AG08396 (cell line): ENCODE measurements at regions not wholly inside any gene's neighbourhood (a gene's known extent, or its start where the extent isn't known, plus 50 kb on each side); places are given as distances from the start of the nearest gene placed in this dataset.
"Not testable (repeated sequence)": the region's sequence is repeated elsewhere in the genome, so short reads cannot be mapped to it uniquely, and the experiment has no call there.

ENCODE experiments used
- DNase-seq: peaks from one replicate; pipeline ENCODE4 v3.0.0; 2012; ENCODE audit warnings: low spot score, mixed read lengths

DNA sequence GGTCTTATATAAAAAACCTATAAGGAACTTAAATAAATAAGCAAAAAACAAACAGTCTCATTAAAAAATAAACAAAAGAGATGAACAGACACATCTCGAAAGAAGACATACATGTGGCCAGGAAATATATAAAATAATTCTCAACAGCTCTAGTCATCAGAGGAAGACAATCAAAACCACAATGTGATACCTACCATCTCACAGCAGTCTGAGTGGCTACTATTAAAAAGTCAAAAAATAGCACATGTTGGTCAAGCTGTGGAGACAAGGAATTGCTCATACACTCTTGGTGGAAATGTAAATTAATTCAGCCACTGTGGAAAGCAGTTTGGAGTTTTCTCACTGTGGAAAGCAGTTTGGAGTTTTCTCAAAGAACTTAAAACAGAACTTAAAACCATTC, 100.3 kb upstream of the ADAMTS5 start:
- no peak for DNase-seq

DNA sequence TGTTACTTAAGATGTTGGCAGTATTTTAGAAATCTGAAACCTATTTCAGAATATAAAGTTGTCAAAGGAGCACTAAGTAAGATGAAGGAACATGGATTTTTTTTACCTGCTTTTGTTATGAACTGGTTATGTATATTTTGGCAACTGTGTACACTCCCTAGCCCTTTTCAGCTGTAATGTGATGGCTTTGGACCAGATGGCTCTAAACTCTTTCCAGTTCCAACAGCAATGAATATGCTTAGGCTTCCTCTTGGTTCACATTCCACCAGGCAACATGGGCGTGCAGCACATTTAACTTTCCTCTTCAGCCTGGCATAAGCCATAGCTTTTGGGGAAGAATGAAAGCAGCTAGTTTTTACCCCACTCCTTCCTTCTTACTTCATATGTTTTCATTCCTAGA, 95.6 kb upstream of the ADAMTS5 start:
- no peak for DNase-seq

DNA sequence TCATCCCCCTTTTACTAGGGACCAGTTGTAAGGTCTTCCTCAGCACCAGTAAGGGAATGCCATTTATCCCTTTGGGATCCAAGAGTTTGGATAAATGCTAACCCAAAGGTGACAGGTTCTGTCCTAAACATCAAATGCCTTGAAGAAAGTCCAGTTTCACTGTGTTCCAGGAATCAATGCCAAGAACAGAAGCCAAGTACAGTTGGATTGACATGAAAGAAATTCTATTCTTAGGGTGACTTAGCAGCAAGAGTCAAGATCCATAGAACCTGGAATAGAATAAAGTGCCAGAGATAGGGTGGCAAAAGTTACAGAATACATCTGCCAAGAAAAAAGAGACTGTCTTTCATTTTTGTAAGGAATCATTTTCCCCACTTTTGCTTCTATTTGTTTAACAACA, 94.9 kb upstream of the ADAMTS5 start:
- DNase-seq = no peak

DNA sequence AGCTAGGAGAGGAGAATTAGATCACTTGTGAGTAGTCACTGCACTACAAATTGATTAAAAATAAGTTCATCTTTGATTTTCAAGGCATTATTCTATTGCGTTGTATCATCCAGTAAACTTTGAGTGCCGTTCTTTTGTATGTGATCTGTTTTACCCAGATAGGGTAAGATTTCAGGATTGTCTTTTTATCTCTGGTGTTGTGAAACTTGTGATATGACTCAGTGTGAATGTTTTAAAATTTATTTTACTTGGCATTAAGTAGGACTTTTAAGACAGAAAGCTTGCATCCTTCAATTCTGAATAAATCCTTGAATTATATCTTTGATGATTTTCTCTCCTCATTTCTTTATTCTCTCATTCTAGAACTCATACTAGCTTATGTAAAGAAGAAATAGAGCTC, 93.3 kb upstream of the ADAMTS5 start:
- no peak for DNase-seq

DNA sequence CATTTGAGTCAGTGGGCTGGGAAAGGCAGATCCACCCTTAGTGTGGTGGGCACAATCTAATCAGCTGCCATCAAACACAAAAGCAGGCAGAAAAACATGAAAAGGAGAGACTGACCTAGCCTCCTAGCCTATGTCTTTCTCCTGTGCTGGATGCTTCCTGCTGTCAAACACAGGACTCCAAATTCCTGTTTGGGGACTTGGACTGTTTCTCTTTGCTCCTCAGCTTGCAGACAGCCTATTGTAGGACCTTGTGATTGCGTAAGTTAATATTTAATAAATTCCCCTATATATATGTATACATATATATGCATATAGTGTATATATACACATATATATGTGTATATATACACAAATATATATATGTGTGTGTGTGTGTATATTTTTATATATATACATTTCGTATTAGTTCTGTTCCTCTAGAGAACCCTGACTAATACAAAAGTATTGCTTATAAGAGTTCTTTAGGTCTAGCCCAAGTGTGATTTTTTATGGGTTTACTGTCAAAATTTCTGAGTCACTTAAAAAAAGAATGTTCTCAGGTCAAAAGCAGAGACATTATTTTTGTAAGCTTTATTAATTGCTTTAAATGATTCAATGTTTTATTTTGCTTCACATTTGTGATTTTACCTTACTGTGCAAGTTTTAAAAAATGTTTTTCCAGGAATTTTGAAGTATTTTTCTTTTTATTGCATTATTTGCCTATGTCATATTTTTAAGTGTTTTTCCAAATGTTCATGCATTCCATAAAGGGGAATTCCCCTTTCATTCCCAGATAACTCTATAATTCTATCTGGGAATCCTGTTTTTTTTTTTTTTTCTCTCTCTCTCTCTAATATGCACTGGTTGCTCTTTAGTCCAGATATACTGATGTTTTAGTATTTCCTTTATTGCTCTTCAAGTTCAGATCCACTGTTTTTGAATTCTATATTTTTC, 92.1 kb upstream of the ADAMTS5 start:
- DNase-seq = no peak

DNA sequence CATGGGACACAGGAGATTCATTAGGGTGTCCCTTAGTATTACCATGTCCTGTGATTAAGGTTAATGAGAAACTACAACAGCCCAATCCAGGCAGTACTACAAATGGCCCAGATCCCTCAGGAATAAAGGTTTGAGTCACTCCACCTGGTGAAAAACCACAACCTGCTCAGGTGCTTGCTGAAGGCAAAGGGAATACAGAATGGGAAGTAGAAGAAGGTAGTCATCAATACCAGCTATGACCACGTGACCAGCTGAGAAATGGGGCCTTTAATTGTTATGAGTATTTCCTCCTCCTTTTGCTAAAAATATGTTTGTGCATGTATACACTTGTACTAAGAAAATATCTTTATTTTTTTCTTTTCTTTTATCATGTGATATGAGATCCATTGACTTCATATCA, 91.1 kb upstream of the ADAMTS5 start:
- DNase-seq = no peak

DNA sequence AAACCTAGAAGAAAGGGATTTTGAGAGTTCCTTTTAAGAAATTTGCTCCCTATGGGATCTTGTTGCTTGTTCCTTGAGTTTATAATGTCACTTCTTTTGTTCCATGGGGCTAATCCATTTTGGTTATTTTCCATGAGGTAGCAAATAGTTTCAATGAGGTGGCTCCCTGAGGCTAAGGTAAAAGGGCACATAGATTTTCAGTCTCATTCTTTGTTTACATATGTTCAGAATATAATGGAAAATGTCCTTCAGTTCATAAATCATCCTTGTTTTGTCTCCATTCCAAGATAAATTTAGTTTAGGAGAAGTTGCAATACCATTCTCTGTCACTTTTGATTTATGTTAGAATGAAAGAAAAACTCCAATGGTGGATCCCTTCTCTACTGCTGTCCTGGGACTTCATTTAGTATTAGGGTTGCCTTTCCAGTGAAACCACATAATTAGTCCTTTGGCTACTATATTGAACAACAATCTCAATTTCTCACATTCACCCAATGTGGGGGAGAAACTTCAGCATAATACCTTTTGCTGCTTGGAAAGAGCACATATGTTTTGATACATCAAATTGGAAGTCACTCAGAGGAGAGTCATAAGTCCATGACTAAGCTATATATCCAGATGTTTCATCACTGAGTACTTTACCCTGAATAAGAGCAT, 80.9 kb upstream of the ADAMTS5 start:
- DNase-seq = no peak

DNA sequence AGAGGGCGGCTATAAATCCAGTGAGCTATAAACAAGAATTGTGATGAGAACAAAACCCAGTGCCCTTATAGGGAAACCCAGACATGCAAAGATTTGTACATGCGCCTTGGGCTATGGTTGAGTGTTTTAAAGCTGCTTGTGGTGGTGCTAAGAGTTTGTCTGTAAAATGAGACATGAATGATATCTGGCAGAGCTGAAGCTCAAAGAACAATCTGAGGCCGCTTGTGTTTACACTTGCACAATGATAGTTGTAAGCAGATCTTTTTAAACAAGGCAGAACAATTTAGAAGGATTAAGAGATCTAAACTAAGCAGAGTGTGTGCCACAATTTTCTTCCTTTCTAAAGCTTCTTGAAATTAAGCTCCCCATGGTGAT, 80.4 kb upstream of the ADAMTS5 start:
- DNase-seq = no peak

DNA sequence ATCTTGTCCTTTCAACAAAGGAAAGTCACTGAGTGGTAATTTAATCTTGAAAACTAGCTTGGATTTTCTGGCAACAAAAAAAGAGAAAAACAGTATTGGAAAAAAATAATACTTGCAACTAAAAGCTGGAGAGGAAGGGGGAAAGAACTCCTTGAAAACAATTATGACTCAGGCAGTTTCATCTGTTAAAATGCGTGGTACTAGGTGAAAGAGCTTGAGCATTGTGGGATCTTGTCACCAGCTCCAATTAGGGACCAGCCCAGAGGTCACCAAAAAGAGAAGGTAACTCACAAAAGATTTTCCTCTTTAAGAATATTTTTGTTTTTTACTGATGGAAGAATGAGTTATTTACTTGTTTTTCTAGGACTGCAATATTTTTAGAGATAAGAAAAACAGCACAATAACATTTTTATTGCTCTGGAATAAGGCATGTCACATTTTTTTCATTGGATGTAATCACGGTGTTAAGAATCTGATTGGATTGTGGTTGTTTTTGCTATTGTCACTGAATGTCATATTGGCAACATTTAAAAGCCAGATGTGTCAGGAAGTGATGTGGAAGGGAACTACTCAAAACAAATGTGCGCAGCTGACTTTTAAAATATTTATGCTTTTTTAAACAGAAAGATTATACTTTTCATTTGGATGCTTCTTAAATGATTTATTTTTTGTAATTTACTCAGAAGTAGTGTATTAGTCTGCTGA, 78.5 kb upstream of the ADAMTS5 start:
- DNase-seq = no peak

DNA sequence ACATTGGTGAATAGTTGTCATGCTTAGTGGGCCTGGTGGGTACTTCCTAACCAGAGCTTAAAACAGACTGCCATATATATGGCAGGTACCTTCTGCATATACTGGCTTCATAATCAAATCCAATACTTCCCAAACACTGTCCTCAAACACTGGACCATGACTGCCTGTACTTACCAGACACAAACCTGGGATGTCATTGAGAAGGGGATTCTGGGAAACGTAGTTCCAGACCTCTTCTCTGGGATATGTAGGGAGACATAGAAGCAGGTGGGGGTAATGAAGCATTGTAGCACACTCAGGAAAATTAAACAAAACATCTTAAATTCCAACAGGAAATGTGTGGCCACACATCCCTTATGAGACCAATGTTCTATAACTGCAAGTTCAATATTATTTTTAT, 76.5 kb upstream of the ADAMTS5 start:
- DNase-seq = no peak

DNA sequence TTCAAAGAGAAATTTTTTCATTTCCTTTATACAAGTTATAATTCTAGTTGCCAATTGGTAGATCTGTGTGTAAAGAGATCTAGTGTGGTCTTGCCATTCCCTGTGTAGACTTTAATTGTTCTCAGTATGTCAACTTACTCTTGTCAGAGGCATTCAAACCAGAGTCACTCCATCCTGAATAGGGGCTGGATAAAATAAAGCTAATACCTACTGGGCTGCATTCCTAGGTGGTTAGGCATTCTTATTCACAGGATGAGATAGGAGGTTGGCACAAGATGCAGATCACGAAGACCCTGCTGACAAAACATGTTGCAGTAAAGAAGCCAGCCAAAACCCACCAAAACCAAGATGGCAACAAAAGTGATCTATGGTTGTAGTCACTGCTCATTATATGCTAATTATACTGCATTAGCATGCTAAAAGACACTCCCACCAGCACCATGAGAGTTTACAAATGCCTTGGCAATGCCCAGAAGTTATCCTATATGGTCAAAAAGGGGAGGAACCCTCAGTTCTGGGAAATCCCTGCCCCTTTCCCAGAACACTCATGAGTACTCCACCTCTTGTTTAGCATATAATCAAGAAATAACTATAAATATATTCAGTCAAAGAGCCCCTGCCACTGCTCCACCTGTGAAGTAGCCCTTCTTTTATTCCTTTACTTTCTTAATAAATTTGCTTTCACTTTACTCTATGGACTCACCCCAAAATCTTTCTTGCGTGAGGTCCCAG, 74.0 kb upstream of the ADAMTS5 start:
- no peak for DNase-seq

DNA sequence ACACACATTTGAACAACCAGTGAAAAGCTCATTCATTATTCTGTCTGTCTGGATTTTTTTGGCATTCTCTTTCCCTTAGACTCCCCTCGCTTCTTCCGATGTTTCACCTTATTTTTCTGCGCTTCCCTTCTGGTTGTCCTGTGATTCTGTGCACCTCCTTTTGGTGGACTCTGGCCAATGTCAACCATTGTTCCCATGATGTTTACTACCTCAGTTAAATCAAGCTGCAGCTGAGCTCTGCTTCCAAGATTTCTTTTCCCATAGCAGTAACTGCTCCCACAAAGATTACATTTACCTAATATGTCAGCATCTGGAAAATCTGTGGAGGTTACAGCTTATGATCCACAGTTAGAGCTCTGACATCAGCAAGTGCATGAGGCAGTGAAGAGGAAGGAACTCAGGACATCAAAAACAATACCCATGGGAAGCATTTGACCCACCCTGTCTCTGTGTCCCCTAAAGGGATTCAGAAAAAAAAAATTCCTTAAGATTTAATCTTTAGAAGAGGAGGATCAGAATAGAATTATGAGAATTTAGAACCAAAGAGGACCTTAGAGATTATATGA, 69.9 kb upstream of the ADAMTS5 start:
- no peak for DNase-seq

DNA sequence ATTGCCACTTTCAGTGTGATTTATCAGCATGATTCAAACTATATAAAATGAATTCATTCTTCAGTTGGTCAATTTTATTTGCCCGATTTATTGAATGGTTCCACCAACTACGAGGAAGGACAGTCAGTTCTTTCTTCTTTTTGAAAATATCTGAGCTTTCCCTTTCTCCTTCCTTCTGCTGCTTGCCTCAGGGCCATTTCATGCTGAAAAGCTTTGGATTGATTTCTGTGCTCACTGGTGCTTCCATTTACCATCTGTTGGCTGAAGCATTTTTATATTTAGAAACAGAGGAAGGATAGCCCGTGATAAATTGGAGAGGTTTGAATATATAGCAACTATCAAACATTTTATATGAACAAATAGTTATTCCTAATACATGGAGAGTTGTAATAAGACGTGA, 68.9 kb upstream of the ADAMTS5 start:
- no peak for DNase-seq

DNA sequence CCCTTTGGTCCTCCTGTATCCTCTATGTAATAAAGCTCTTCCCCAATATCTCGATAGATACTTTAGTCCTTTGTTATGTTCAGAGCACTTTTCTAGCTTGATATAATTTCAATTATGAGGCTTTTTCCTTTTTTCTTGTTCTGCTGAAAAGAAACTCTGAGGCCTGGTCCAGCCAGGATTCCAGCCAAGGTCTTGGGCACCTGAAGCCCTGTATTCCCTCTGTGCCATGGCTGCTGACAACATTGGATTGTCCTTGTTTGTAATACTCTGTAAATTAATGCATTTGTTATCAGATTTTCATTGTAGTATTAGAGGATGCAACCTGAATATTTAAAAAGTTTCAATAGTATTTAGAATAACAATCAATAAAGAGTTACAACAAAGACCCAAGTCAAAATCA, 67.9 kb upstream of the ADAMTS5 start:
- no peak for DNase-seq

DNA sequence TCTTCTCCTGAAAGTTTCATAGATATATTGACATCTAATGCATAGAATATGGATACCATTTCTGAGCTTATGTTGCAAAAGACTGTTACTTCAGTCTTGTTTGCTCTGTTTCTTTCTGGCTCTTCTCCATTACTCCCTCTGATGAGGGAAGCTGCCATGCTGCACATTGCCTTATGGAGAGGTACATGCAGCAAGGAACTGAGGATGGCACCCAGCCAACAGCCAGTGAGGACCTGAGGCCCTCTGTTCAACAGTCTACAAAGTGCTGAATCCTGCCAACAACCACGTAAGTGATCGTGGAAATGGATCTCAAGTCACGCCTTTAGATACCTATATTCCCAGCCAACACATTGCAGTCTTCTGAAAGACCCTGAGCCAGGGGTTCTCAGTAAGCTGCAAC, 66.6 kb upstream of the ADAMTS5 start:
- no peak for DNase-seq

DNA sequence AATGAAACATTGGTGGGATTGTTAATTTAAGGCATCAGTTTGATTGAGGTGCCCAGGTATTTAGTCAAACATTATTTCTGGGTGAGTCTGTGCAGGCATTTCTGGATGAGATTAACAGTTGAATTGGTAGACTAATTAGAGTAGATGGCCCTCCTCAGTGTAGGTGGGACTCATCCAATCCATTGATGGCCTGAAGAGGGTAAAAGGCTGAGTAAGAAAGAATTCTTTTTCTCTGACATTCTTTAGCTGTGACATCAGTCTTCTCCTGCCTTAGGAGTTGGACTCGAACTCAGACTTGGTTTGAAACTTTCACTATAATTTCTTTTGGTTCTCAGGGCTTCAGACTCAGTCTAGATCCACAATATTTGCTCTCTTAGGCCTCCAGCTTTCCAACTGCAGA, 59.6 kb upstream of the ADAMTS5 start:
- no peak for DNase-seq

DNA sequence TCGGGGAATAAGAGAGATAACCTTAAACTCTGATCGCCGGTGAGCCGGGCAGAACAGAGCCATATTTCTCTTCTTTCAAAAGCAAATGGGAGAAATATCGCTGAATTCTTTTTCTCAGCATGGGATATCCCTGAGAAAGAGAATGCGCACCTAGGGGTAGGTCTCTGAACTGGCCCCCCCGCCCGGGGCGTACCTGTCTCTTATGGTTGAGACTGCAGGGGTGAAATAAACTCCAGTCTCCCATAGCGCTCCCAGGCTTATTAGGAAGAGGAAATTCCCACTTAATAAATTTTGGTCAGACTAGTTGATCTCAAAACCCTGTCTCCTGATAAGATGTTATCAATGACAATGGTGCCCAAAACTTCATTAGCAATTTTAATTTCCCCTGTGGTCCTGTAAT, 58.8 kb upstream of the ADAMTS5 start:
- DNase-seq = not testable (repeated sequence)

DNA sequence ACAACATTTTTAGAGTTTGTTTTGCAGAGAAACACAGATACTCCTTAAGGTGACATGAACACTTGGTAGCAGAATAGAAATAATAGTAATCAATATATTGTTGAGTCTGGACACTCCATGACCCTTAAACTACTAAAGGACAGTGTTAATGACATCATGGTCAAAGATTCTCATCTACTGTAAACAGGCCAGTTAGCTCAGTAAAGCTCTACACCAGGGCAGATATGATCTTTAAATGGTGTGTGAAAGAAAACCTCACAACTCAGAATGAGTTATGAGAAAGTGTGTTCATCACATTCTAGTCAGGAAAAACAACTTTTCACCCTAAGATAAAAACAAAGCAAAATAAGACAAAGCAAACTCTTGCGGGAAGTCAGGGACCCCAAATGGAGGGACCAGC, 58.1 kb upstream of the ADAMTS5 start:
- no peak for DNase-seq

DNA sequence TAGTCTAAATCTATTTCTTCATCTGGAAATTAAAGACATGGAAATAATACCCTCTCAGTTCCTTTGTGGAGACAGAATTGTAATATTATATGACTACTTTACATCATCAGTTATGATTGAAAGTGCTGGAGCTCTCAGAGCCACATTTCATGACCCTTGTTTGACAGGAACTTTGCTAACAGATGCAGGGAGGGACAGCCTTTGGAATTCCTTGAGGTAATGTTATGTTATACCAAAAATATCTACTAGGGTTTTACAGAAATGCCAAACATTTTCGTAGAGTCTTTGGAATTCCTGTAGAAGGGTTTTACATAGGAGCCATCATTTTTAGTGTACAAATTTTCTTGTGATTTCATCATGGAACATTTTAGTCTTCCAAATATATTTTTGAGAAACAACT, 57.4 kb upstream of the ADAMTS5 start:
- peak; percentile 18 for DNase-seq

DNA sequence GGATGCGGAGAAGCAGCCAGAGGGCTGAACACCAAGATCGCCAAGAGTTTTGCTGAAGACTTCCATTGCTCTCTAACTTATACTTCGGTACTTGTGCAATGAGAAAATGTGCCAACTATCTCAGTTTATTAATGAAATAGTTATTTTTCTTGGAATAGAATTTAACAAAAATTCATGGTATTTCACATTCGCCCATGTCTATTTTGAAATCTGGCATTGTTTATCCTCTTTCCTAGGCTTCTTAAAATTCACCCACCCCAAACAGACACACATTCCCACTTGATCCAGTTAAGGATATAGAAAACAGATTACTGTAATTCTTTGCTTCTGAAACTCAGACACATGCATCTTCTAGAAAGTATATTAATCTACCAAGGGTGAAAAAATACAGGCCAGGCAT, 56.3 kb upstream of the ADAMTS5 start:
- DNase-seq = no peak

DNA sequence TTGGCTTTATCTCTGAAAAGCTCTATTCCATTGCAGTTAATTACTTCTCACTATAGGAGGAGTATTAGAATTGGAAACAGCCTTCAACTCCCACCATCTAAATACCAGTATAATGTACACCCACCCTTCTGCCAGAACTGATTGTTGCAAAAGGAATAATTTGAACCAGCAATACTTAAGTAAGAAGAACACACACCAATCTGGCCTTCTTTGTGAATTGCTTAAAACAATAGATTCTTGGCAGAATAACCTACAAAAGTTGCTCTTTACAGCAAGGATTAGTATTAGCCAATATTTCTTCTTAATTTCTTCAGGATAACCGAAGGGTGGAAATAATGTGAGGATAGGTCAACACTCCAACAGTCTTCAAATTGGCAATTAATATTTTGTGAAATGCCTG, 54.9 kb upstream of the ADAMTS5 start:
- no peak for DNase-seq

DNA sequence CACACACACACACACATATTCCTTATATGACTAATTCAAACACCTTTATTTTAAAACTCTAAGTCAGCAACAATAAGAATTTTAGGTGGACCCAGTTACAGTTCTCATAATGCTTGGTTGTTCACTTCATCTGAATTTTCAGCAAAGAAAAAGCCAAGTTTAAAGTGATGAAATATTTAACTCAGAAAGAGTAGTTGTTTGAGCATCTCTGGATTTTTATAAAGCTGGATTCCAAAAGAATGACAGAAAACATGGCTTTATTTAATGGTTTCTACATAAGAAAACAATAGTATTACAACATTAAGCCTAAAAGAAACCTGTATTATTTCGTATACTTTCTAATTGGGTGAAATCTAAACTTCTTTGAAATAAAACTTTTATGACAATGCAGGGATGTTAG, 54.2 kb upstream of the ADAMTS5 start:
- DNase-seq = no peak
